Right cardiac atrium (tissue), 5 donors: ENCODE measurements at regions not wholly inside any gene's neighbourhood (a gene's known extent, or its start where the extent isn't known, plus 50 kb on each side); places are given as distances from the start of the nearest gene placed in this dataset.

Experiments used
- ATAC-seq, 2 donors: fragments of 200-7000 bp; cut with Tn5 transposase; one replicate each; pipeline versions ENCODE4 v1.8.0 to v1.9.1; 2020; ENCODE audit warnings: moderate library complexity in 2 of 2, mild to moderate bottlenecking in 1 of 2
- DNase-seq, 3 donors: peaks; one replicate each; pipeline ENCODE4 v3.0.0-alpha.2; 2020
- H3K27ac ChIP-seq: one replicate; pipeline ENCODE4 v1.5.1; 2013; ENCODE audit warnings: mild to moderate bottlenecking, low read length, control low read depth, moderate library complexity
- H3K27me3 ChIP-seq: one replicate; pipeline ENCODE4 v1.6.1; 2013; ENCODE audit not compliant: control insufficient read depth, insufficient read depth
- H3K4me1 ChIP-seq: one replicate; pipeline ENCODE4 v1.6.1; 2013; ENCODE audit warnings: low read length; ENCODE audit not compliant: control insufficient read depth, insufficient read depth
- H3K4me3 ChIP-seq: one replicate; pipeline ENCODE4 v1.5.1; 2013; ENCODE audit warnings: low read length, control low read depth
- H3K9me3 ChIP-seq: one replicate; pipeline ENCODE4 v1.6.1; 2013; ENCODE audit warnings: low read length; ENCODE audit not compliant: control insufficient read depth
- WGBS: extraction: QIAGEN DNeasy Blood & Tissue Kit; methylation state at CpG from one replicate; pipeline ENCODE4 v1.1.7; 2013; 5-methylcytosine and 5-hydroxymethylcytosine counted together
- intact Hi-C, 4 donors: fragments of 100-400 bp; cut with DNase I; formaldehyde crosslinking; loops; one replicate each; pipeline versions ENCODE4 v1.11.0 to v1.14.0; 2022 to 2023
- donor health status: healthy with polysubstance abuse.
- donor health status: DM: no; HTN: yes; CAD: no.
- donor health status: DM: no; HTN: no; CAD: no.
- donor health status: DM: no; HTN: yes; CAD: no; lungs with severe emphysema.
- donor health status: DM: yes; HTN: yes; CAD: no.

GRCh38 chr13:33373624-33374023 lies 88.1 kb upstream of the STARD13 start:
- ATAC-seq: no peak
- H3K4me1 ChIP-seq: no peaks in the 10 kb centered on the region
- H3K9me3 ChIP-seq: no peaks in the 10 kb centered on the region
- H3K27ac ChIP-seq: no peak overlapping the region
- intact Hi-C loops: no loop called here
- DNase-seq: no peak
- H3K27me3 ChIP-seq: no peaks in the 10 kb centered on the region
- H3K4me3 ChIP-seq: no peak overlapping the region

- H3K27me3 ChIP-seq: no peaks in the 10 kb centered on the region
- H3K27ac ChIP-seq: no peak overlapping the region
- no peak overlapping the region for H3K4me3 ChIP-seq
- WGBS: 74% methylated on average over 1 of the region's 1 CpG
- intact Hi-C loops: no loop called here
- H3K4me1 ChIP-seq: no peaks in the 10 kb centered on the region
- H3K9me3 ChIP-seq: no peaks in the 10 kb centered on the region
- ATAC-seq (no peak), DNase-seq (no peak)
Measured at GRCh38 chr13:33375421-33375820, 89.9 kb upstream of the STARD13 start.

- H3K4me1 ChIP-seq: no peaks in the 10 kb centered on the region
- no peak for DNase-seq
- intact Hi-C loops: no loop called here
- no peak overlapping the region for H3K4me3 ChIP-seq
- ATAC-seq: no peak
- 100% methylated on average over 1 of the region's 1 CpG for WGBS
- no peak overlapping the region for H3K27ac ChIP-seq
- no peaks in the 10 kb centered on the region for H3K27me3 ChIP-seq
- no peaks in the 10 kb centered on the region for H3K9me3 ChIP-seq
Measured at GRCh38 chr13:33376212-33376611, 90.7 kb upstream of the STARD13 start.

GRCh38 chr13:33377411-33377810 lies 91.9 kb upstream of the STARD13 start:
- Histone ChIP-seq H3K9me3 (no peaks in the 10 kb centered on the region), H3K4me3 (no peak overlapping the region), H3K4me1 (no peaks in the 10 kb centered on the region), H3K27ac (no peak overlapping the region), H3K27me3 (no peaks in the 10 kb centered on the region)
- intact Hi-C loops: no loop called here
- 87% methylated on average over 4 of the region's 4 CpGs for WGBS
- no peak for ATAC-seq
- DNase-seq: no peak

- Histone ChIP-seq H3K27ac (no peak overlapping the region), H3K27me3 (no peaks in the 10 kb centered on the region), H3K9me3 (no peaks in the 10 kb centered on the region), H3K4me1 (no peaks in the 10 kb centered on the region), H3K4me3 (no peak overlapping the region)
- intact Hi-C loops: no loop called here
- no peak for DNase-seq
- no peak for ATAC-seq
Measured at GRCh38 chr13:33377825-33378224, 92.3 kb upstream of the STARD13 start.

- no peak for DNase-seq
- ATAC-seq: no peak
- H3K27ac ChIP-seq: no peak overlapping the region
- intact Hi-C loops: no loop called here
- no peaks in the 10 kb centered on the region for H3K27me3 ChIP-seq
- H3K4me1 ChIP-seq: no peaks in the 10 kb centered on the region
- H3K9me3 ChIP-seq: no peaks in the 10 kb centered on the region
- no peak overlapping the region for H3K4me3 ChIP-seq
Measured at GRCh38 chr13:33379608-33380007, 94.1 kb upstream of the STARD13 start.

GRCh38 chr13:33380487-33381079 lies 95.0 kb upstream of the STARD13 start:
- 84% methylated on average over 3 of the region's 3 CpGs for WGBS
- DNase-seq: no peak
- no peak for ATAC-seq

GRCh38 chr13:33381180-33381579 lies 95.6 kb upstream of the STARD13 start:
- intact Hi-C loops: no loop called here
- Histone ChIP-seq H3K4me1 (no peaks in the 10 kb centered on the region), H3K27me3 (no peaks in the 10 kb centered on the region), H3K27ac (no peak overlapping the region), H3K9me3 (no peaks in the 10 kb centered on the region), H3K4me3 (no peak overlapping the region)
- DNase-seq (no peak), ATAC-seq (no peak)
- WGBS: 96% methylated on average over 5 of the region's 5 CpGs

More at GRCh38 chr13:33380487-33381079, 95.0 kb upstream of the STARD13 start:
- intact Hi-C loops: no loop called here
- Histone ChIP-seq H3K4me3 (no peak overlapping the region), H3K27me3 (no peaks in the 10 kb centered on the region), H3K9me3 (no peaks in the 10 kb centered on the region), H3K4me1 (no peaks in the 10 kb centered on the region), H3K27ac (no peak overlapping the region)

- Histone ChIP-seq H3K27me3 (no peaks in the 10 kb centered on the region), H3K27ac (no peak overlapping the region), H3K9me3 (no peaks in the 10 kb centered on the region), H3K4me1 (no peaks in the 10 kb centered on the region), H3K4me3 (no peak overlapping the region)
- DNase-seq (no peak), ATAC-seq (no peak)
- 95% methylated on average over 8 of the region's 8 CpGs for WGBS
- intact Hi-C loops: no loop called here
Measured at GRCh38 chr13:33381906-33382305, 96.4 kb upstream of the STARD13 start.

GRCh38 chr13:33383724-33384577 lies 98.4 kb upstream of the STARD13 start:
- H3K27me3 ChIP-seq: no peaks in the 10 kb centered on the region
- no peak for ATAC-seq
- intact Hi-C loops: no loop called here
- H3K9me3 ChIP-seq: no peaks in the 10 kb centered on the region
- no peak overlapping the region for H3K27ac ChIP-seq
- no peak for DNase-seq
- 82% methylated on average over 12 of the region's 12 CpGs for WGBS
- no peak overlapping the region for H3K4me3 ChIP-seq
- peaks cover 2% of the 10 kb centered on the region for H3K4me1 ChIP-seq

- no peaks in the 10 kb centered on the region for H3K9me3 ChIP-seq
- 78% methylated on average over 8 of the region's 8 CpGs for WGBS
- H3K4me1 ChIP-seq: peaks cover 2% of the 10 kb centered on the region
- ATAC-seq (peak; percentile 37 to 55), DNase-seq (no peak)
- intact Hi-C loops: no loop called here
- H3K4me3 ChIP-seq: no peak overlapping the region
- no peaks in the 10 kb centered on the region for H3K27me3 ChIP-seq
- H3K27ac ChIP-seq: peak overlapping the region; percentile 12
Measured at GRCh38 chr13:33388286-33388998, 102.9 kb upstream of the STARD13 start.
